Brain microvascular endothelial cell (primary cell): ENCODE measurements at regions not wholly inside any gene's neighbourhood (a gene's known extent, or its start where the extent isn't known, plus 50 kb on each side); places are given as distances from the start of the nearest gene placed in this dataset.
"Not testable (repeated sequence)": the region's sequence is repeated elsewhere in the genome, so short reads cannot be mapped to it uniquely, and the experiment has no call there.

Experiments
- DNase-seq: peaks from one replicate; pipeline ENCODE4 v3.0.0-alpha.2; 2020
- H3K27ac ChIP-seq: fragments of 250-450 bp; sonication (Bioruptor Pico); 2 replicates; pipeline ENCODE4 v1.5.1; 2020; ENCODE audit warnings: mild to moderate bottlenecking, moderate library complexity
- H3K27me3 ChIP-seq: fragments of 250-450 bp; sonication (Bioruptor Pico); replicated peaks from 2 replicates; pipeline ENCODE4 v1.5.1; 2020; ENCODE audit warnings: mild to moderate bottlenecking
- H3K36me3 ChIP-seq: fragments of 250-450 bp; sonication (Bioruptor Pico); replicated peaks from 2 replicates; pipeline ENCODE4 v1.5.1; 2020; ENCODE audit warnings: mild to moderate bottlenecking
- H3K4me3 ChIP-seq: 2 replicates; pipeline ENCODE4 v1.5.1; 2011; ENCODE audit warnings: low read depth, mild to moderate bottlenecking, control low read depth, low read length, moderate library complexity
- CTCF ChIP-seq: IDR thresholded peaks from 2 replicates; pipeline ENCODE4 v1.5.1; 2011; ENCODE audit warnings: low read depth, mild to moderate bottlenecking, moderate library complexity, low read length, control low read depth, inconsistent platforms; ENCODE audit errors: missing control alignments
- in situ Hi-C: cut with HindIII; loops from 2 replicates; pipeline ENCODE4 v1.10.0; 2017; ENCODE audit warnings: low sequenced_read_pairs, low pct_ligation_motif_present

DNA sequence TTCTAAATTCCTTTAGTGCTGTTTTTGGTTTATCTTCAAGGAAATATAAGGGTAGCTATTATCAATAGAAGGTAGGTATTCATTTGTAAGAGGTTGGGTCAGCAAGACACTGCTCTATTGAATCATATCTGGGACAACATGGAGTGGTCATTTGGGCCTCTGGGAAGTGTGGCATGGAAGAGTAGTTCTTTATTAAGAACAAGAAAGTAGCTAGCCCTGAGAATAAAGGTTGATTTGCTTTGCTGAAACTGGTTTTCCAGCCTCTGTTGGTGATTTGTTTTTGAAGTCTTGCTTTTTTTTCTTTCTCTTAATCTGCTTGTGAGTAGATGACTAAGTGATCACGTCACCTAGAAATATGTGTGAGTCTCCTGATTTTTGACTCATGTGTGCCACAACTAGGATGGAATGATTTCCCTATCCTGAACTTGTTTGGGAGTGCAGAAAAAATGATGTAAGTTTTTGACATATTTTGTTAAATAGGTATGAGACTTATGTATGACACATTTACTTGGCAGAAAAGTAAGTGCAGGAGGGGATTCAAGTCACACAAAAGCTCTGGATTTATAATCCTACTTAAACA lies 381.8 kb downstream of the CENPW start:
- Histone ChIP-seq H3K36me3 (no peaks in the 10 kb centered on the region), H3K27ac (peak overlapping the region; percentile 72), H3K4me3 (no peak overlapping the region), H3K27me3 (no peaks in the 10 kb centered on the region)
- no peak for TF ChIP-seq CTCF
- in situ Hi-C loops = no loop called here
- DNase-seq = peak; percentile 87

DNA sequence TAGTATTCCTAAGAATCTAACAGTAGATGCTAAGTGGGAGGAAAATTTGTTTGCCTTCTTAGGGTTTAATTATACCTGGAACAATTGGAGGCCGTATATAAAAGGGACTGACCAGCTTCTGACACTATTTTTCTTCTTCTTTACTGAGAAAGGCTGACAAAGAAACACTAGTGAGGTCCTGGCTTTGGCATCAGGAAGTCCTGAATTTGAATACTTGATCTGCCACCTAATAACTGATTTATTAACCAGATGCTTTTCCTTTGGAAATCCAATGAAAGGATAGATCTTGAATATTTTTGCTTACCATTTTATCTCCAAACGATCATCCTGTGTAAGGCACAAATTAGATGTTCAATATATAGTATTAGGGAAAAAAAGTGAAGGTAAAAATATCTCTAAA lies 382.5 kb downstream of the CENPW start:
- TF ChIP-seq CTCF = no peak
- DNase-seq = no peak
- no peak overlapping the region for H3K4me3 ChIP-seq
- in situ Hi-C loops = no loop called here
- H3K27ac ChIP-seq = peak overlapping the region; percentile 72
- H3K36me3 ChIP-seq = no peaks in the 10 kb centered on the region
- no peaks in the 10 kb centered on the region for H3K27me3 ChIP-seq

GRCh38 chr6:126723541-126724170 lies 383.7 kb downstream of the CENPW start:
- DNase-seq = no peak
- Histone ChIP-seq H3K27ac (no peak overlapping the region), H3K36me3 (no peaks in the 10 kb centered on the region), H3K27me3 (no peaks in the 10 kb centered on the region), H3K4me3 (no peak overlapping the region)
- in situ Hi-C loops = no loop called here
- TF ChIP-seq CTCF = no peak

- H3K36me3 ChIP-seq = no peaks in the 10 kb centered on the region
- no peak for TF ChIP-seq CTCF
- no peak overlapping the region for H3K27ac ChIP-seq
- no peak overlapping the region for H3K4me3 ChIP-seq
- in situ Hi-C loops = no loop called here
- DNase-seq = no peak
- no peaks in the 10 kb centered on the region for H3K27me3 ChIP-seq
These were observed 384.9 kb downstream of the CENPW start for GRCh38 chr6:126724821-126725220.

DNA sequence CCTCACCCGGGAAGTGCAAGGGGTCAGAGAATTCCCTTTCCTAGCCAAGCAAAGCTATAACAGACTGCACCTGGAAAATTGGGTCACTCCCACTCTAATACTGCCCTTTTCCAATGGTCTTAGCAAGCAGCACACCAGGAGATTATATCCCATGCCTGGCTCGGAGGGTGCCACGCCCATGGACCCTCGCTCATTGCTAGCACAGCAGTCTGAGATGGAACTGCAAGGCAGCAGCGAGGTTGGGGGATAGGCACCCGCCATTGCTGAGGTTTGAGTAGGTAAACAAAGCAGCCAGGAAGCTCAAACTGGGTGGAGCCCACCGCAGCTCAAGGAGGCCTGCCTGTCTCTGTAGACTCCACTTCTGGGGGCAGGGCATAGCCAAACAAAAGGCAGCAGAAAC lies 386.5 kb downstream of the CENPW start:
- H3K27me3 ChIP-seq, H3K4me3 ChIP-seq, H3K27ac ChIP-seq, DNase-seq, H3K36me3 ChIP-seq, in situ Hi-C loops: not testable (repeated sequence)

- Histone ChIP-seq H3K4me3 (no peak overlapping the region), H3K36me3 (no peaks in the 10 kb centered on the region), H3K27ac (no peak overlapping the region), H3K27me3 (no peaks in the 10 kb centered on the region)
- no peak for DNase-seq
- in situ Hi-C loops = no loop called here
- TF ChIP-seq CTCF = no peak
These were observed 380.3 kb upstream of the RSPO3 start for GRCh38 chr6:126738146-126738545.
